AML-193 (cell line): ENCODE measurements at regions not wholly inside any gene's neighbourhood (a gene's known extent, or its start where the extent isn't known, plus 50 kb on each side); places are given as distances from the start of the nearest gene placed in this dataset.
"Not testable (repeated sequence)": the region's sequence is repeated elsewhere in the genome, so short reads cannot be mapped to it uniquely, and the experiment has no call there.

ENCODE experiments used
- DNase-seq, 2 experiments: peaks; one replicate each; lab custom pipeline; 2025; lab: John Stamatoyannopoulos, UW

DNA sequence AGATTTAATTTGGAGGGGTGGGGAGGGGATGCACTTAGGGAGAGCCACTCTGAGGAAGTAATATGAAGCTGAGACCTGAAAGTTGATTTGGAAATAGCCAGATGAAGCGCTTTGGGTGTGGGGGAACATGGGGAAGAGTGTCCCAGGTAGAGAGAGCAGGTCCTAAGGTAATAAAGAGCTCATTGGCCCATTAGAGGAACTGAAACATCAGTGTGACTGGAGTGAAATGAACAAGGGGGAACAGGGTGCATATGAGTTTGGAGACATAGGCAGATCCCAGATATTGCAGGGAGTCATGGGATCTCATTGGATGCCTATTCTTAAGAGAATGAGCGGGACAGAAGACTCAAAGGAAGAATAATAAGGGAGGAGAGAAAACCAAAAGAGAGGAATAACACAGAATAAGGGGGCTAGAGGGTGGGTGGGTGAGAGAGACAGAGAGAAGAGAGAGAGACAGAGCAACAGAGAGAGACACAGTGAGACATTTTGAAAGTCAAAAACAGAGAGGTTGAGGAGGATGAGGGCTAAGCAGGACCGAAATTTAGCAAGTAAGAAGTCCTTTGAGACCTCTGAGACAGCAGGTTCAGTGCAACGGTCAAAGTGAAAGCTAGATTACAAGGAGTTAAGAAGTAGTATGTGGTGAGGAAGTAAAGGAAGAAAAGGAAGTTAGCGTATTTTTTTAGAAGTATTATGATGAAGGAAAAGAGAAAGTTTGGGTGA, 54.1 kb upstream of the NOTCH2NLA start:
- DNase-seq: not testable (repeated sequence)

DNA sequence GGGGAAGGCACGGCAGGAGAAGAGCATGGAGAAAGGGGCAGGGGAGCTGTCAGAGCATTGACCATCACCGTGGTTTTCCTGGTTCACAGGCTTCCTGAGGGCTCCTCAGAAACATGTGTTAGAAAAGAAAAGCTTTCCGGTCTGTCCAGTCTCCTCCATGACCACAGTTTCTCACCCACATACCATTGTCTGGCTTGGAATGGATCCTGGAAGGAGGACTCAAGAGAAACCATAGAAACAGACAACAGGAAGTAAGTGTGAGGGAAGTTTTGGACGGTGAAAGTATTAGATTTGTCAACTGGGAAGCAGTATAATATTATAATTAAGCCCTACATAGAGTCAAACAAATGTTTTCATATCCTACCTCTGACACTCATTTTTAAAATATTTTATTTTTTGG, 52.7 kb upstream of the NOTCH2NLA start:
- not testable (repeated sequence) for DNase-seq

DNA sequence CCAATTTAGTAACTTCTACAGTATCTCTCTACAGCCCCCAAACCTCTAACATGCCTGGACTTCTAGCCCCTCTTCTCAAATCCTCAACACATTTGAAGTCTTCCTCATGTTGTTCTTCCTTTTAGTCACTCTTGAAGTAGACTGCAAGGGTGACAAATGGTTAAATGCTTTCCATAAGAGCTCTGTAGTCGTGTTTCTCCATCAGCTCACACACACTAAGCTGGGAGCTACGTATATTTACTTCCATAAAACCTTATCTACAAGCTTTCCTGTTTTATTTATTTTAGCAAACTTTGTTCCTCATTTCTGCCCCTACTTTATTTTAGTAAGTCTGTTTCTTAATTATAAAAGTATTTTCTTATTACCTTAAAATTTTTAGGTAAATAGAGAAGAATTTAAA, 49.9 kb upstream of the NOTCH2NLA start:
- DNase-seq: not testable (repeated sequence)
